HCT116 (cell line): ENCODE measurements at regions not wholly inside any gene's neighbourhood (a gene's known extent, or its start where the extent isn't known, plus 50 kb on each side); places are given as distances from the start of the nearest gene placed in this dataset.
"Not testable (repeated sequence)": the region's sequence is repeated elsewhere in the genome, so short reads cannot be mapped to it uniquely, and the experiment has no call there.

Source experiments
- ATAC-seq: fragments of 200-7000 bp; cut with Tn5 transposase; 2 replicates; pipeline ENCODE4 v1.9.1; 2020; ENCODE audit warnings: mild to moderate bottlenecking, moderate library complexity
- BruUV-seq: library from RNA; stranded (reverse); fragments of 400-500 nt; replicated peaks from 2 replicates; lab custom pipeline; 2021; lab: Mats Ljungman, UMichigan
- CTCF ChIA-PET: fragments of 300-600 bp; sonication (Branson Sonifier 250); formaldehyde crosslinking; loops from one replicate; lab custom pipeline; 2021; ENCODE audit warnings: antibody characterized with exemption; lab: Charles Lee
- POLR2A ChIA-PET: fragments of 300-600, 350-600 bp; sonication (Branson Sonifier 250); formaldehyde crosslinking; loops from one replicate; lab custom pipeline; 2021; ENCODE audit warnings: antibody characterized with exemption; lab: Charles Lee
- RAD21 ChIA-PET, 2 experiments: fragments of 300-600 bp; sonication (Branson Sonifier 250); formaldehyde crosslinking; loops; one replicate each; lab custom pipeline; 2023; ENCODE audit warnings: low total read pairs in 2 of 2; ENCODE audit not compliant: uncharacterized antibody in 2 of 2, unreplicated experiment in 2 of 2, low non-redundant PET in 1 of 2; lab: Charles Lee
- DNase-seq: peaks from one replicate; pipeline ENCODE4 v3.0.0-alpha.2; 2010; ENCODE audit warnings: low read depth, low spot score
- H2AFZ ChIP-seq: fragments of 200-600 bp; shearing (Covaris generic), sonication (generic); 2 replicates; pipeline ENCODE4 v1.6.1; 2017; ENCODE audit warnings: low read depth, mixed run types, mixed read lengths, antibody characterized with exemption, low read length; ENCODE audit not compliant: poor library complexity, severe bottlenecking
- H3K27ac ChIP-seq: 2 replicates; pipeline ENCODE4 v1.5.1; 2012; ENCODE audit warnings: low read depth, low read length
- H3K27me3 ChIP-seq: fragments of 200-600 bp; sonication (generic); 2 replicates; pipeline ENCODE4 v1.6.1; 2016; ENCODE audit warnings: mixed run types, low read length, mixed read lengths; ENCODE audit not compliant: insufficient read depth
- H3K36me3 ChIP-seq, 2 experiments: fragments of 200-500 bp in 1 of 2; fragments of 200-600 bp in 1 of 2; sonication (Bioruptor generic) in 1 of 2; sonication (generic) in 1 of 2; 2 replicates each; pipeline versions ENCODE4 v1.5.1 to v1.6.1; 2014 to 2016; ENCODE audit warnings: low read length in 2 of 2, inconsistent platforms in 1 of 2, mixed read lengths in 1 of 2, mixed run types in 1 of 2; ENCODE audit not compliant: insufficient read depth in 2 of 2, control insufficient read depth in 1 of 2
- H3K4me1 ChIP-seq, 2 experiments: fragments of 200-600 bp in 1 of 2; sonication (generic) in 1 of 2; 2 replicates each; pipeline versions ENCODE4 v1.5.1 to v1.6.1; 2012 to 2017; ENCODE audit warnings: low read length in 2 of 2, inconsistent platforms in 1 of 2, mild to moderate bottlenecking in 1 of 2, mixed read lengths in 1 of 2, mixed run types in 1 of 2, moderate library complexity in 1 of 2; ENCODE audit not compliant: insufficient read depth in 2 of 2, control insufficient read depth in 1 of 2
- H3K4me2 ChIP-seq: fragments of 200-600 bp; sonication (generic); 2 replicates; pipeline ENCODE4 v1.6.1; 2017; ENCODE audit warnings: mixed run types, low read length, mixed read lengths
- H3K4me3 ChIP-seq, 2 experiments: fragments of 200-600 bp in 1 of 2; sonication (generic) in 1 of 2; replicated peaks in 1 of 2; 2 replicates each; pipeline ENCODE4 v1.5.1; 2011 to 2016; ENCODE audit warnings: low read length in 2 of 2, control low read depth in 1 of 2, low read depth in 1 of 2, mild to moderate bottlenecking in 1 of 2, mixed read lengths in 1 of 2, mixed run types in 1 of 2
- H3K79me2 ChIP-seq: fragments of 200-600 bp; sonication (generic); 2 replicates; pipeline ENCODE4 v1.6.1; 2017; ENCODE audit warnings: mild to moderate bottlenecking, mixed run types, low read length, moderate library complexity, mixed read lengths; ENCODE audit not compliant: insufficient read depth
- H3K9ac ChIP-seq: fragments of 200-600 bp; sonication (generic); 2 replicates; pipeline ENCODE4 v1.6.1; 2016; ENCODE audit warnings: low read length, mixed read lengths
- H3K9me2 ChIP-seq: fragments of 200-600 bp; sonication (generic), shearing (Covaris generic); 2 replicates; pipeline ENCODE4 v1.6.1; 2017; ENCODE audit warnings: mixed run types, mild to moderate bottlenecking, moderate library complexity; ENCODE audit not compliant: insufficient read depth
- H3K9me3 ChIP-seq, 2 experiments: fragments of 200-500 bp in 1 of 2; fragments of 200-600 bp in 1 of 2; sonication (Bioruptor generic) in 1 of 2; sonication (generic) in 1 of 2; 2 replicates each; pipeline ENCODE4 v1.6.1; 2014 to 2017; ENCODE audit warnings: low read length in 2 of 2, mixed read lengths in 2 of 2, inconsistent platforms in 1 of 2, low read depth in 1 of 2, mild to moderate bottlenecking in 1 of 2, mixed run types in 1 of 2, moderate library complexity in 1 of 2; ENCODE audit not compliant: control insufficient read depth in 1 of 2, insufficient read depth in 1 of 2
- H4K20me1 ChIP-seq: fragments of 200-600 bp; sonication (generic), shearing (Covaris generic); 2 replicates; pipeline ENCODE4 v1.6.1; 2017; ENCODE audit warnings: mixed run types, mild to moderate bottlenecking, moderate library complexity; ENCODE audit not compliant: insufficient read depth
- EZH2phosphoT487 ChIP-seq: fragments of 200-600 bp; IDR thresholded peaks from 2 replicates; pipeline ENCODE4 v1.6.1; 2018; ENCODE audit warnings: antibody characterized with exemption, borderline replicate concordance
- JUND ChIP-seq: IDR thresholded peaks from 2 replicates; pipeline ENCODE4 v1.6.1; 2012
- POLR2A ChIP-seq: IDR thresholded peaks from 2 replicates; pipeline ENCODE4 v1.7.0; 2011; ENCODE audit warnings: borderline replicate concordance; ENCODE audit not compliant: insufficient read depth, insufficient read length; ENCODE audit errors: extremely low read depth
- SIN3A ChIP-seq: IDR thresholded peaks from 2 replicates; pipeline ENCODE4 v1.6.1; 2012; ENCODE audit warnings: low read depth
- SRF ChIP-seq: IDR thresholded peaks from 2 replicates; pipeline ENCODE4 v1.6.1; 2012; ENCODE audit warnings: low read depth
- ZNF274 ChIP-seq: fragments of 200-500 bp; sonication (Bioruptor generic); IDR thresholded peaks from 2 replicates; pipeline ENCODE4 v1.6.1; 2014; ENCODE audit warnings: mild to moderate bottlenecking, low read depth, low read length, inconsistent platforms
- intact Hi-C: fragments of 100-400 bp; cut with micrococcal nuclease; formaldehyde crosslinking; loops from 2 replicates; pipeline ENCODE4 v1.10.0; 2022

DNA sequence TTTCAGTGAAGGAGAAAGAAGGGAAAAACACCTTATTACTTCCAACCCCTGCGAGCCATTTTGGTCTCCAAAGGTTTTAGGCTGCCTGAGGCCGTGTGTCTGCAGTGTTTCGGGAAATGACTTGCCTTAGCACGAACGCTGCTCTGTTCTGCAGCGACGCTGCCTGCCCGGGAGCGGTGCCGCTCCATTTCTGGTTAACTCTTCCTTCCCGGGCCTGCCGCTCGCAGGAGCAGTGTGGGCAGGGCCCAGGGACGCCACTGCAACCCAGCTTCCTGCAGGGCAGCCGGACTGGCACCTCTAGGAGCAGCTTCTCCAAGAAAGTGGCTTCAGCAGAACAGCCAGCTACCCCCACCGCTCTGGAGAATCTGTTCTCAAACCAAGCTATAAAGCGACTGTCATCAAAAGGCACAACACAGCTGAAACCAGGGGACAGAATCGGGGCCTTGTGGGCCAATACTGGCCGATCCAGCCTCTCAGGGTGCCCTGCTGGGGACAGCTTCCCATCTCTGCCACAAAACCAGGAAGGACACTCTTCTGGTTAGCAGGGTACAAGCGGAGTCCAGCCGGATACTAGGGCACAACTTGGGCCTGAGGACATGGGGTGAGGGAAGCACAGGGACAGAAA is 72.2 kb downstream of the KCTD15 start:
- intact Hi-C loops: no loop called here

DNA sequence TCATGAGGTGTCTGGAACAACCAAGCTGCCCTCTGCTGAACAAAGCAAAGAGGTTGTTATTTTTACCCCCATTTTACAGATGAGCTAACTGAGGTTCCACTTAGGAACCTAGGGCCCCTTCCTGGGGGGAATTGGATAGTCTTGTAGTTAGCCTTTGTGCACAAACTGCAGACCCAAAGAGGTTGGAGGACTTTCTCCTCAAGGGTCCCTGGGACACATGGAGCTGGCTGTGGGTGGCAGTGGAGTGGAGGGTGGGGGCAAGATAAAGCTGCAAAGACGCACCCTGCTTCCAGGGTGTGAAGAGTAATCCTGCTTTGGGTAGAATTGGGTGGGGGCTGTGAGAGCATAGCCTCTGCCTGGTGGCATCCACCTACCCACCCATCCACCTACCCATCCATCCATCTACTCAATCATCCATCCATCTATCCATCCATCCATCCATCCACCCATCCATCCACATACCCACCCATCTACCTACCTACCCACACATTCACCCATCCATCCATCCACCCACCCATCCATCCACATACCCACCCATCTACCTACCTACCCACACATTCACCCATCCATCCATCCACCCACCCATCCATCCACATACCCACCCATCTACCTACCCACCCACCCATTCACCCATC is 73.7 kb downstream of the KCTD15 start:
- H3K9me3 ChIP-seq, H3K4me1 ChIP-seq, RAD21 ChIA-PET, CTCF ChIA-PET, H3K4me2 ChIP-seq, ATAC-seq, H3K27ac ChIP-seq, H4K20me1 ChIP-seq, H3K9ac ChIP-seq, POLR2A ChIA-PET, DNase-seq, H2AFZ ChIP-seq, H3K9me2 ChIP-seq, H3K27me3 ChIP-seq, BruUV-seq, intact Hi-C loops, H3K79me2 ChIP-seq, H3K4me3 ChIP-seq, H3K36me3 ChIP-seq: not testable (repeated sequence)

More for the DNA sequence above, 72.2 kb downstream of the KCTD15 start:
- Histone ChIP-seq H3K9me3 (no peaks in the 10 kb centered on the region), H3K4me3 (no peak overlapping the region), H3K79me2 (no peaks in the 10 kb centered on the region), H3K9me2 (no peaks in the 10 kb centered on the region), H3K4me1 (no peaks in the 10 kb centered on the region), H3K27ac (no peak overlapping the region), H2AFZ (no peak overlapping the region), H3K27me3 (no peaks in the 10 kb centered on the region), H4K20me1 (no peaks in the 10 kb centered on the region), H3K9ac (no peak overlapping the region), H3K36me3 (no peaks in the 10 kb centered on the region), H3K4me2 (no peak overlapping the region)
- RAD21 ChIA-PET: no interaction called here
- BruUV-seq: no TSS peak
- POLR2A ChIA-PET: no interaction called here
- ATAC-seq: no peak
- TF ChIP-seq ZNF274: no peak
- no peak for TF ChIP-seq EZH2phosphoT487
- TF ChIP-seq POLR2A: no peak
- TF ChIP-seq SIN3A: no peak
- TF ChIP-seq SRF: no peak
- no peak for TF ChIP-seq JUND
- no peak for DNase-seq
- CTCF ChIA-PET: no interaction called here
